CD14-positive monocyte (primary cell): ENCODE measurements at regions not wholly inside any gene's neighbourhood (a gene's known extent, or its start where the extent isn't known, plus 50 kb on each side); places are given as distances from the start of the nearest gene placed in this dataset.
"Not testable (repeated sequence)": the region's sequence is repeated elsewhere in the genome, so short reads cannot be mapped to it uniquely, and the experiment has no call there.

Experiments used
- DNase-seq, 3 donors: peaks; one replicate each; pipeline ENCODE4 v3.0.0-alpha.2; 2011 to 2022
- H2AFZ ChIP-seq: 2 replicates; pipeline ENCODE4 v1.6.0; 2012; ENCODE audit warnings: mild to moderate bottlenecking, low read depth, low read length, inconsistent platforms; ENCODE audit not compliant: insufficient read depth, poor library complexity, severe bottlenecking
- H3K27ac ChIP-seq, 2 donors: 1 replicate in 1 of 2; 2 replicates in 1 of 2; pipeline ENCODE4 v1.5.1; 2012 to 2013; ENCODE audit warnings: low read length in 2 of 2, control low read depth in 1 of 2, inconsistent platforms in 1 of 2, low read depth in 1 of 2, mild to moderate bottlenecking in 1 of 2
- H3K27me3 ChIP-seq, 2 donors: one replicate each; pipeline versions ENCODE4 v1.6.0 to v1.6.1; 2011 to 2013; ENCODE audit warnings: low read length in 2 of 2; ENCODE audit not compliant: control insufficient read depth in 2 of 2, insufficient read depth in 2 of 2
- H3K36me3 ChIP-seq, 2 donors: replicated peaks in 1 of 2; 1 replicate in 1 of 2; 2 replicates in 1 of 2; pipeline versions ENCODE4 v1.5.1 to v1.6.1; 2012 to 2013; ENCODE audit warnings: low read length in 2 of 2, control low read depth in 1 of 2, inconsistent platforms in 1 of 2, mild to moderate bottlenecking in 1 of 2; ENCODE audit not compliant: insufficient read depth in 2 of 2, control insufficient read depth in 1 of 2
- H3K4me1 ChIP-seq, 2 donors: 1 replicate in 1 of 2; 2 replicates in 1 of 2; pipeline versions ENCODE4 v1.5.1 to v1.6.1; 2012 to 2013; ENCODE audit warnings: low read length in 2 of 2, control low read depth in 1 of 2, inconsistent platforms in 1 of 2, mild to moderate bottlenecking in 1 of 2, moderate library complexity in 1 of 2; ENCODE audit not compliant: insufficient read depth in 2 of 2, control insufficient read depth in 1 of 2
- H3K4me2 ChIP-seq: replicated peaks from 2 replicates; pipeline ENCODE3; 2012; ENCODE audit warnings: low read length, moderate library complexity, mild to moderate bottlenecking; ENCODE audit not compliant: poor library complexity, severe bottlenecking; ENCODE audit errors: extremely low read depth
- H3K4me3 ChIP-seq, 3 experiments: fragments of 200-600 bp in 1 of 3; sonication (generic) in 1 of 3; replicated peaks in 1 of 3; 1 replicate in 2 of 3; 2 replicates in 1 of 3; pipeline ENCODE4 v1.5.1; 2011 to 2013; ENCODE audit warnings: low read length in 3 of 3, mild to moderate bottlenecking in 3 of 3, control low read depth in 2 of 3, low read depth in 2 of 3, inconsistent platforms in 1 of 3, moderate library complexity in 1 of 3
- H3K79me2 ChIP-seq: 2 replicates; pipeline ENCODE4 v1.6.0; 2012; ENCODE audit warnings: mild to moderate bottlenecking, control low read depth, inconsistent platforms, low read length, moderate library complexity; ENCODE audit not compliant: insufficient read depth
- H3K9ac ChIP-seq: 2 replicates; pipeline ENCODE4 v1.6.0; 2017; ENCODE audit warnings: low read length, mild to moderate bottlenecking; ENCODE audit not compliant: insufficient read depth, poor library complexity, severe bottlenecking
- H3K9me3 ChIP-seq, 2 donors: replicated peaks in 1 of 2; 1 replicate in 1 of 2; 2 replicates in 1 of 2; pipeline versions ENCODE4 v1.5.1 to v1.6.1; 2012 to 2013; ENCODE audit warnings: low read length in 2 of 2, control low read depth in 1 of 2; ENCODE audit not compliant: control insufficient read depth in 1 of 2, insufficient read depth in 1 of 2
- H4K20me1 ChIP-seq: 2 replicates; pipeline ENCODE4 v1.6.0; 2012; ENCODE audit warnings: mild to moderate bottlenecking, low read length, control low read depth, moderate library complexity; ENCODE audit not compliant: insufficient read depth
- H3K27ac Mint-ChIP-seq, 7 donors: one replicate each; pipeline ENCODE4 v1.8.0; 2020; ENCODE audit warnings: mild to moderate bottlenecking in 7 of 7, mixed read lengths in 7 of 7, moderate library complexity in 6 of 7, inconsistent platforms in 2 of 7
- H3K27me3 Mint-ChIP-seq, 3 donors: one replicate each; pipeline ENCODE4 v1.8.0; 2021 to 2022; ENCODE audit warnings: low read depth in 3 of 3, mild to moderate bottlenecking in 3 of 3, mixed read lengths in 3 of 3, moderate library complexity in 3 of 3, inconsistent platforms in 1 of 3
- H3K36me3 Mint-ChIP-seq, 2 donors: one replicate each; pipeline ENCODE4 v1.8.0; 2020; ENCODE audit warnings: mixed read lengths in 2 of 2, inconsistent platforms in 1 of 2, mild to moderate bottlenecking in 1 of 2
- H3K4me1 Mint-ChIP-seq: one replicate; pipeline ENCODE4 v1.8.0; 2020; ENCODE audit warnings: mild to moderate bottlenecking, mixed read lengths
- H3K4me3 Mint-ChIP-seq, 2 donors: one replicate each; pipeline ENCODE4 v1.8.0; 2020; ENCODE audit warnings: mild to moderate bottlenecking in 2 of 2, mixed read lengths in 2 of 2, moderate library complexity in 1 of 2
- H3K9me3 Mint-ChIP-seq, 7 donors: one replicate each; pipeline ENCODE4 v1.8.0; 2020 to 2022; ENCODE audit warnings: mixed read lengths in 7 of 7, mild to moderate bottlenecking in 6 of 7, moderate library complexity in 6 of 7, inconsistent platforms in 2 of 7
- CTCF ChIP-seq: fragments of 200-600 bp; IDR thresholded peaks from one replicate; pipeline ENCODE4 v1.8.0; 2022; ENCODE audit warnings: antibody characterized with exemption, mild to moderate bottlenecking
- WGBS: methylation state at CpG from one replicate; pipeline ENCODE4 v1.1.5; 2013; ENCODE audit warnings: missing lambda C conversion rate; ENCODE audit not compliant: insufficient coverage; 5-methylcytosine and 5-hydroxymethylcytosine counted together
- intact Hi-C, 2 donors: fragments of 100-400 bp; cut with micrococcal nuclease; formaldehyde crosslinking; loops; one replicate each; pipeline versions ENCODE4 v1.15.0 to v1.15.1; 2023

GRCh38 chr10:60473557-60473956 is 83.9 kb upstream of the ANK3 start:
- DNase-seq: no peak
- Mint-ChIP-seq H3K9me3 (no peaks in the 10 kb centered on the region), H3K27ac (no peak overlapping the region), H3K36me3 (no peaks in the 10 kb centered on the region), H3K4me1 (no peaks in the 10 kb centered on the region), H3K4me3 (no peak overlapping the region), H3K27me3 (no peaks in the 10 kb centered on the region)
- Histone ChIP-seq H3K79me2 (no peaks in the 10 kb centered on the region), H3K4me2 (no peak overlapping the region), H3K9ac (no peak overlapping the region), H3K4me3 (no peak overlapping the region), H3K27ac (no peak overlapping the region), H4K20me1 (no peaks in the 10 kb centered on the region), H3K4me1 (no peaks in the 10 kb centered on the region), H3K9me3 (no peaks in the 10 kb centered on the region), H3K27me3 (no peaks in the 10 kb centered on the region), H3K36me3 (no peaks in the 10 kb centered on the region), H2AFZ (no peak overlapping the region)
- WGBS: no CpG with 5 or more reads among the region's 2 CpGs
- intact Hi-C loops: no loop called here
- TF ChIP-seq CTCF: no peak

- H3K79me2 ChIP-seq: no peaks in the 10 kb centered on the region
- H3K4me1 Mint-ChIP-seq: no peaks in the 10 kb centered on the region
- no peak overlapping the region for H3K4me2 ChIP-seq
- H3K27me3 Mint-ChIP-seq: no peaks in the 10 kb centered on the region
- DNase-seq: no peak
- no peak for TF ChIP-seq CTCF
- H3K9ac ChIP-seq: no peak overlapping the region
- no peak overlapping the region for H3K4me3 Mint-ChIP-seq
- intact Hi-C loops: no loop called here
- no peak overlapping the region for H2AFZ ChIP-seq
- H3K27ac ChIP-seq: no peak overlapping the region
- no CpG with 5 or more reads among the region's 5 CpGs for WGBS
- no peaks in the 10 kb centered on the region for H3K27me3 ChIP-seq
- H3K9me3 ChIP-seq: no peaks in the 10 kb centered on the region
- no peak overlapping the region for H3K4me3 ChIP-seq
- no peaks in the 10 kb centered on the region for H3K4me1 ChIP-seq
- no peaks in the 10 kb centered on the region for H3K9me3 Mint-ChIP-seq
- no peaks in the 10 kb centered on the region for H4K20me1 ChIP-seq
- H3K36me3 Mint-ChIP-seq: no peaks in the 10 kb centered on the region
- H3K27ac Mint-ChIP-seq: peak overlapping the region in 1 of 7 donors; percentile 9
- no peaks in the 10 kb centered on the region for H3K36me3 ChIP-seq
Measured at GRCh38 chr10:60470091-60470490, 80.4 kb upstream of the ANK3 start.

GRCh38 chr10:60469147-60469546 is 79.5 kb upstream of the ANK3 start:
- H3K4me1 Mint-ChIP-seq, H3K27ac ChIP-seq, H3K4me1 ChIP-seq, H3K4me3 ChIP-seq, H3K36me3 ChIP-seq, H2AFZ ChIP-seq, H3K9me3 ChIP-seq, H3K4me2 ChIP-seq, H3K79me2 ChIP-seq, H3K9ac ChIP-seq, H3K4me3 Mint-ChIP-seq, H3K27me3 Mint-ChIP-seq, H3K9me3 Mint-ChIP-seq, intact Hi-C loops, DNase-seq, H3K27ac Mint-ChIP-seq, H3K36me3 Mint-ChIP-seq, H4K20me1 ChIP-seq, H3K27me3 ChIP-seq: not testable (repeated sequence)
